GM10266 (cell line): ENCODE measurements at regions not wholly inside any gene's neighbourhood (a gene's known extent, or its start where the extent isn't known, plus 50 kb on each side); places are given as distances from the start of the nearest gene placed in this dataset.

Experiments
- DNase-seq: peaks from one replicate; pipeline ENCODE4 v3.0.0; 2012; ENCODE audit errors: extremely low spot score
- CTCF ChIP-seq: IDR thresholded peaks from 2 replicates; pipeline ENCODE4 v1.5.1; 2012; ENCODE audit warnings: mild to moderate bottlenecking, low read depth; ENCODE audit not compliant: control insufficient read depth, insufficient read depth; ENCODE audit errors: missing control alignments

DNA sequence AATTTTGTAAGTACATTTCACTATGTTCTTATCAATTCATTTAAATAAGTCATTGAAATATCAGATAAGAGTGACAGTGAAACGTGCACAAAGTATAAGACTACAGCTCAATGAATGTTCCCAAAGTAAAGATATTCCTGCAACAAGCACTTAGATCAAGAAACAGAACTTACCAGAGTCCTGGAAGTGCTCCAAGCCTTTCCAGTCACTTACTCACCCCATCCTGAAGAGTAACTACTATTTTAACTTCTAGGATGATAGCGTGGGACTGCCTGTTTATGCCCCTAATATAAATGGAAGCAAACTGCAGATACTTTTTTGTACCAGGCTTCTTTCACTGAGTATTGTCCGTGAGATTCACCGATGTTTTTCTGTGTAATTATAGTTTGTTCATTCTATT lies 768.9 kb downstream of the SLC4A3 start:
- DNase-seq: no peak
- no peak for TF ChIP-seq CTCF

GRCh38 chr2:220410296-220410695 lies 782.9 kb downstream of the SLC4A3 start:
- DNase-seq: no peak
- no peak for TF ChIP-seq CTCF

DNA sequence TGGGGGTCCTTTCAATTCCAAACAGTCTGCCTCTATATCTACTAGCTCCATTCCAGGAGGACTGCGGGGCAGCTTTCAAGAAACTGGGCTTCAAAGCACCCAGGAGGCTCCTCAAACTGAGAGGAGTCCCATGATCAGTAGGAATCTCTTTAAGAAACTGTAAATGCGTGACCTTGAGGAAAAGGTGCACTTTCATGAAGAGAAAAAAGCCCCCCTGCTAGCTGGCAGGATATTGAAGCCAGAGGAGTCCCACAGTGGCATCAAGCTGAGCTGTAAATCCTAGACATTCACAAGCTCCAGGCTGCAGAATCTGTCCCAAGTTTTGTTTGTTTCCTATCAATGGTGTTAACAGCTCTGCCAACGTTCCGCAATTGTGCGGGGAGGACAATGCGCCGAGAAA lies 790.1 kb downstream of the SLC4A3 start:
- TF ChIP-seq CTCF: no peak
- DNase-seq: no peak

- TF ChIP-seq CTCF: no peak
- no peak for DNase-seq
Measured at GRCh38 chr2:220419647-220420046, 792.2 kb downstream of the SLC4A3 start.

DNA sequence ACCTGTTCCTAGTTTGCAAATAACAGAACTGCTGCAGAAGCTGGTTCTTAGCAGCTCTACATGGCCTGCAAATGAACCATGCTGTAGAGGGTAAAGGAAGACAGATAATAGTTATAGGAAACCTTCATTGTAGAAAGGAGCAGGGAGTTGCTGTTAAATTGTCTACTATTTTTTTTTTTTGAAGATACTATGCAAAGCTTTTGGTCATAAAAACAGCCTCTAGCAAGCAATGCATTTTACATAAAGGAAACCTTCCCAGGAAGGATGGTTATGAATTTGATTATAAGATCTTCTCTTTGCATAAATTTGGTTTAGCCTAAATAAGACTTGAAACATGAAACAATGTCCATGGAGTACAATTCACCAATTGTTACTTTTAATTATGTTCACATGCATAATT lies 793.4 kb downstream of the SLC4A3 start:
- TF ChIP-seq CTCF: no peak
- DNase-seq: no peak

GRCh38 chr2:220422676-220423075 lies 795.2 kb downstream of the SLC4A3 start:
- no peak for DNase-seq
- TF ChIP-seq CTCF: no peak

DNA sequence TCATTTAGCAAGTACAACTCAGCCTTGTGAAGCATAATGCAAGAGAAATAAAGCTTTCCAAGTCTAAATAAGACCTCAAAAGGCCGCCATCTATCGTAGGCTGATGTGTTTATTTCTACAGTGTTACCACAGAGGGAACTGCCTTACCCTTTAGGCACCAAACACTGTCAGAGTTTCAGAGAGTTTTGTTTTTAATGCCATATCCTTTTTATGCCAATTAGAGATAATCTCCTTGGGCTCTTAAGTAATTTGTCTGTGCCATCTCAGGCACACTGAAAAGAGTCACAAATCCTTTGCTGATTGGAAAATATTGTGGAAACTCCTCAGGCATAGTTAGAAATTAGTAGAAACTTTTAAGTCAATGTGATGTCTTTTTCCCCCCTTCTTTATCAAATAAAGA lies 797.1 kb downstream of the SLC4A3 start:
- no peak for TF ChIP-seq CTCF
- DNase-seq: no peak
